Left ventricle myocardium inferior (tissue), 1 donor: ENCODE measurements at regions not wholly inside any gene's neighbourhood (a gene's known extent, or its start where the extent isn't known, plus 50 kb on each side); places are given as distances from the start of the nearest gene placed in this dataset.

Source experiments
- DNase-seq: peaks from one replicate; pipeline ENCODE4 v3.0.0-alpha.2; 2020
- H3K27ac ChIP-seq: fragments of 200-600 bp; replicated peaks from 2 replicates; pipeline ENCODE4 v1.8.0; 2021
- H3K27me3 ChIP-seq: fragments of 200-600 bp; 2 replicates; pipeline ENCODE4 v1.8.0; 2021; ENCODE audit warnings: low read depth
- H3K36me3 ChIP-seq: fragments of 200-600 bp; 2 replicates; pipeline ENCODE4 v1.8.0; 2021
- H3K4me1 ChIP-seq: fragments of 200-600 bp; 2 replicates; pipeline ENCODE4 v1.8.0; 2021
- H3K4me3 ChIP-seq: fragments of 200-600 bp; 2 replicates; pipeline ENCODE4 v1.8.0; 2021; ENCODE audit warnings: mild to moderate bottlenecking, moderate library complexity
- H3K9me3 ChIP-seq: fragments of 200-600 bp; replicated peaks from 2 replicates; pipeline ENCODE4 v1.8.0; 2021
- CTCF ChIP-seq: fragments of 200-600 bp; IDR thresholded peaks from 2 replicates; pipeline ENCODE4 v1.8.0; 2021; ENCODE audit warnings: antibody characterized with exemption, mild to moderate bottlenecking, borderline replicate concordance
- intact Hi-C: fragments of 100-400 bp; cut with micrococcal nuclease; formaldehyde crosslinking; loops from one replicate; pipeline ENCODE4 v1.11.0; 2022
- donor health status: DM: no; HTN: yes; CAD: no; lungs with severe emphysema.

DNA sequence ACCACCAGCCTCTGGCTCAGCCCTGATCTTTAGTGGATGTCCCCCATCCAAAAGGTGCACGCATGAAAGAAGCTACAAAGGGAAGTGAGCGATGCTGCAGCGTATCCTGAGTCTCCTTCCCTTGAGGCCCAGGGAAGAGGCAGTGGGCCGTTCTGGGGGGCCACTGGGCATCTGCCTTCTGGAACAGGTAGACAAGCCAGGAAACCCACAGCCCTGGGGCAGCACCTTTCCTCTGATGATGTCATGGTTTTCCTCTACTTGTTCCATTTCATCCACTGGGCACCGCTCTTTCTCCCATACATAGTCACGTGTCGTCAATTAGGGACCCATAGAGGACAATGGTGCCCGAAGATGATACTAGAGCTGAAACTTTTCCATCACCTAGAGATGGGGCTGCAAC, 194.0 kb upstream of the IRX1 start:
- TF ChIP-seq CTCF: no peak
- H3K36me3 ChIP-seq: no peaks in the 10 kb centered on the region
- intact Hi-C loops: no loop called here
- no peak for DNase-seq
- no peaks in the 10 kb centered on the region for H3K4me1 ChIP-seq
- peaks cover 43% of the 10 kb centered on the region for H3K9me3 ChIP-seq
- H3K27ac ChIP-seq: no peak overlapping the region
- H3K27me3 ChIP-seq: no peaks in the 10 kb centered on the region
- no peak overlapping the region for H3K4me3 ChIP-seq

- intact Hi-C loops: no loop called here
- Histone ChIP-seq H3K4me1 (no peaks in the 10 kb centered on the region), H3K9me3 (peaks cover 33% of the 10 kb centered on the region), H3K27ac (no peak overlapping the region), H3K4me3 (no peak overlapping the region), H3K36me3 (no peaks in the 10 kb centered on the region), H3K27me3 (no peaks in the 10 kb centered on the region)
- DNase-seq: no peak
- TF ChIP-seq CTCF: no peak
Observed at GRCh38 chr5:3400659-3401058, 195.0 kb upstream of the IRX1 start.

DNA sequence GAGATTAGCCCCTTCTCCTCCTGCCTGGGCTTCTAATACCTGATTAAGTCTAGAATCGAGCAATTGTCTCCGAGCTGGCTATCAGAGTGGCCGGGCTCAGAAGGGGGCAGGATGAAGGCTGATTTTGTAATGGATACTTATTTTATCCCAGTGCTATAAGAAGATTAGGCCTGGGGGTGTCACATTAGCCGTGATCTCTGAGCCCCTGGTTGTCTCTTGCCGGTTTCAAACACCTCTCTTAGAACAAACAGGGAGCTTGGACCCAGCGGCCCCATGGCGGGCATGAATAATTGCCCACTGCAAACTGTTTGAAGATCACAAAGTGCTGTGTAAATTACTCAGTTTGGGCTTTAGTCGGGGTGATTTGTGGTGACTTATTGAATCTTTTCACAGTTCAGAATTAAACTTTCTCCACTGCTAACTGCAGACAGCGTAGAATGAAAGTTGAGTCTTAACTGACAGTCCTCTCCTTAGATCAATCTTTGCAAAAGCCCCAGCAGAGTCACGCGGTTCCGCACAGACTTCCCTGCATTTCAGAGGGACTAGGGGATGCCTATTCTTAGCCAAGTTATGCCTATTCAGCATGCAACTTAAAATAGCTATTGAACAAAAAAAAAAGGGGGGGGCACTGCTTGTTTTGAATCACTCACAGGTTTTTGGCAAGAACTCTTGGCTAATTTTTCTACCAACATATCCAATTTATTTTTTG, 200.6 kb upstream of the IRX1 start:
- peaks cover 20% of the 10 kb centered on the region for H3K9me3 ChIP-seq
- no peaks in the 10 kb centered on the region for H3K27me3 ChIP-seq
- intact Hi-C loops: no loop called here
- no peak for TF ChIP-seq CTCF
- no peak for DNase-seq
- peaks cover 5% of the 10 kb centered on the region for H3K4me1 ChIP-seq
- no peaks in the 10 kb centered on the region for H3K36me3 ChIP-seq
- peak overlapping the region; percentile 43 for H3K27ac ChIP-seq
- no peak overlapping the region for H3K4me3 ChIP-seq

DNA sequence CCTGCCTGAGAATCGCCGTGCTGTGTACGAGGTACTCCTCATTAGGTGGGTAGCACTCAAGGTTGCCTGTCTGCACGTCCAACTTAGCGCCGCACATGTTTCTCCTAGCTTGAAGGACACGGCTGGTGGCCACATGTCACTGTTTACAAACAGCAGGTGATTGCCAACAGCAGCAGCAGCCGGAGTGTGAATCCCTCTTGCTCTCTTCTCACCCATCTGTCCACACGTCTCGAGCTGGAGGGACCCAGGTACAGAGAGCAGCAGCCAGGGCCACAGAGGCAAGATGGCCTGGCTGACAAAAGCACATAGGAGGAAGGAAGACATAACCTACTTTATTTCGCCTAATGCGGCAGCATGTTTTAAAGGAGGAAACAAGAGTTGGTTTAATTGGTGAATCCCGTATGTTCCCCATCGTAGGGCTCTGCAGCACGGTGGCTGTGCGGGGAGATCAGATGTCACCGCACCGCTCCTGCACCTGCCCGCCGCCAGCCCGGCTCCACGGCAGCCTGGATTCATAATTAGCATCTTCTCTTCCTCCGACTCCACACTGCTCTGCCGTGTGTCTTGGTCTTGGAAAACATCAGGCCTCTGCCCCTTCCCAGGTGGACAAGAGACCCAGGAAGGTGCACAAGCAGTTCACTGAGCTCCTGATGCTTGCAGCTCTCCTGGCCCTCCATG, 201.6 kb upstream of the IRX1 start:
- peaks cover 10% of the 10 kb centered on the region for H3K9me3 ChIP-seq
- H3K36me3 ChIP-seq: no peaks in the 10 kb centered on the region
- H3K27me3 ChIP-seq: no peaks in the 10 kb centered on the region
- intact Hi-C loops: no loop called here
- no peak overlapping the region for H3K4me3 ChIP-seq
- H3K27ac ChIP-seq: no peak overlapping the region
- TF ChIP-seq CTCF: no peak
- DNase-seq: no peak
- H3K4me1 ChIP-seq: peaks cover 5% of the 10 kb centered on the region

DNA sequence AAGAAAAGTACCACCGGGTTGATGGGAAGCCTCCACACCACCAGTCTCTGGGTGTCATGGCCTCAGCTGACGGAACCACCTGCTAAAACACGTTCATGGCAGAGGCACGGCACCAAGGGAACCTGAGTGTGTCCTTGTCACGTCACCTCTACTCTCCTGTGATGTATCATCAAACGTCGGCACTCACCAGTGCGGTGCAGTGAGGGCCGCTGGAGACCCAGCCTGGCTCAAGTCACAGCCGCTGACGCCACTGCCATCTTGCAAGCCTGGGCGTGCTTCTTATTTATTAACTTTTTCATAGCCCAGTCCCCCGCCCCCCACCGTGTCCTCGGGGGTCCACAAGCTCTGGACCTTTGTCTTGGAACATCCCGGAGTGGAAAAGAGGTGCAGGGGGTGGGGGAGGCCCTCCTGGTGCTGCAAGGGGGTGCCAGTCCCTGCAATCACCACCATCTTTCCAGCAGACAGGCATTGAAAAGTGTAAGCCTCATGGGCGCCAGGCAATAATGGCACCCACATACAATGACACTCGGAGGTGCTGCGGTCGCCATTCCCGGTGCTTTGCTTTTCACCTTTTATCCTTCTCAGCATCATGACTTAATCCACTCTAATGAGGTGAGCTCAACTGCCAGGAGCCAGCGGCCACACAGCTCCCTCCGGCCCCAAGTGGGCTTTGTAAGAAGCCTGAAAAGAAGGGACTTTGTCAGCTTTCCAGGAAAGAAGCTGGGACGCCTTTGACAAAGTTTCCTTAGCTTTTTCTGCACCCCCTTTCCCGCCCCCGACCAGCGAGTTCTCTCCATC, 202.3 kb upstream of the IRX1 start:
- Histone ChIP-seq H3K27ac (no peak overlapping the region), H3K36me3 (no peaks in the 10 kb centered on the region), H3K9me3 (peaks cover 3% of the 10 kb centered on the region), H3K4me1 (peaks cover 5% of the 10 kb centered on the region), H3K4me3 (no peak overlapping the region), H3K27me3 (no peaks in the 10 kb centered on the region)
- no peak for TF ChIP-seq CTCF
- no peak for DNase-seq
- intact Hi-C loops: no loop called here
